ENCODE measurements at regions not wholly inside any gene's neighbourhood (a gene's known extent, or its start where the extent isn't known, plus 50 kb on each side); places are given as distances from the start of the nearest gene placed in this dataset.

- DNase-seq = peak; percentile 76
- Mint-ChIP-seq H3K9me3 (no peaks in the 10 kb centered on the region), H3K4me3 (no peak overlapping the region), H3K4me1 (ENCODE audit: low read depth) (peaks cover 52% of the 10 kb centered on the region), H3K27ac (no peak overlapping the region), H3K36me3 (ENCODE audit: low read depth) (no peaks in the 10 kb centered on the region), H3K27me3 (ENCODE audit: insufficient read depth) (peaks cover 1% of the 10 kb centered on the region; the same call in 1 of the 2 replicates)
- TF ChIP-seq CTCF (IDR thresholded peaks at IDR 0.05) = no peak
Observed at GRCh38 chr12:90058704-90059103, 350.1 kb upstream of the ATP2B1 start.

GRCh38 chr12:90055071-90055470 lies 346.4 kb upstream of the ATP2B1 start:
- no peaks in the 10 kb centered on the region for H3K36me3 Mint-ChIP-seq (ENCODE audit: low read depth)
- H3K27ac Mint-ChIP-seq = peak overlapping the region; percentile 22

GRCh38 chr12:90048918-90049317 lies 340.3 kb upstream of the ATP2B1 start:
- no peak overlapping the region for H3K4me3 Mint-ChIP-seq
- H3K36me3 Mint-ChIP-seq (ENCODE audit: low read depth) = no peaks in the 10 kb centered on the region
- H3K27ac Mint-ChIP-seq = no peak overlapping the region
- TF ChIP-seq CTCF (IDR thresholded peaks at IDR 0.05) = no peak
- no peaks in the 10 kb centered on the region for H3K9me3 Mint-ChIP-seq
- H3K27me3 Mint-ChIP-seq (ENCODE audit: insufficient read depth) = peaks cover 1% of the 10 kb centered on the region; the same call in 1 of the 2 replicates
- no peaks in the 10 kb centered on the region; the same call in 1 of the 2 replicates for H3K4me1 Mint-ChIP-seq (ENCODE audit: low read depth)
- no peak for DNase-seq

More at GRCh38 chr12:90055071-90055470, 346.4 kb upstream of the ATP2B1 start:
- H3K27me3 Mint-ChIP-seq (ENCODE audit: insufficient read depth) = peaks cover 1% of the 10 kb centered on the region; the same call in 1 of the 2 replicates
- no peak overlapping the region for H3K4me3 Mint-ChIP-seq
- DNase-seq = no peak
- no peaks in the 10 kb centered on the region for H3K9me3 Mint-ChIP-seq
- no peak for TF ChIP-seq CTCF (IDR thresholded peaks at IDR 0.05)
- H3K4me1 Mint-ChIP-seq (ENCODE audit: low read depth) = peaks cover 40% of the 10 kb centered on the region

GRCh38 chr12:90045559-90045958 lies 336.9 kb upstream of the ATP2B1 start:
- DNase-seq = no peak
- Mint-ChIP-seq H3K27me3 (ENCODE audit: insufficient read depth) (peaks cover 1% of the 10 kb centered on the region; the same call in 1 of the 2 replicates), H3K27ac (no peak overlapping the region), H3K36me3 (ENCODE audit: low read depth) (peaks cover 6% of the 10 kb centered on the region; the same call in 1 of the 2 replicates), H3K4me3 (no peak overlapping the region), H3K4me1 (ENCODE audit: low read depth) (peaks cover 16% of the 10 kb centered on the region), H3K9me3 (no peaks in the 10 kb centered on the region)
- no peak for TF ChIP-seq CTCF (IDR thresholded peaks at IDR 0.05)

- Mint-ChIP-seq H3K4me3 (no peak overlapping the region), H3K4me1 (ENCODE audit: low read depth) (peaks cover 16% of the 10 kb centered on the region), H3K27ac (no peak overlapping the region), H3K27me3 (ENCODE audit: insufficient read depth) (peaks cover 1% of the 10 kb centered on the region; the same call in 1 of the 2 replicates), H3K9me3 (no peaks in the 10 kb centered on the region), H3K36me3 (ENCODE audit: low read depth) (peaks cover 6% of the 10 kb centered on the region)
- TF ChIP-seq CTCF (IDR thresholded peaks at IDR 0.05) = no peak
- no peak for DNase-seq
Observed at GRCh38 chr12:90044069-90044468, 335.4 kb upstream of the ATP2B1 start.
